Upper lobe of left lung (tissue), 4 donors: ENCODE measurements at regions not wholly inside any gene's neighbourhood (a gene's known extent, or its start where the extent isn't known, plus 50 kb on each side); places are given as distances from the start of the nearest gene placed in this dataset.

ENCODE experiments used
- CTCF ChIP-seq, 6 experiments: fragments of 450-650 bp in 4 of 6; fragments of 200-600 bp in 2 of 6; sonication (generic) in 2 of 6; IDR thresholded peaks; one replicate each; pipeline ENCODE4 v1.5.1; 2016 to 2019; ENCODE audit warnings: antibody characterized with exemption in 6 of 6
- EP300 ChIP-seq, 4 donors: sonication (generic); formaldehyde crosslinking; IDR thresholded peaks; one replicate each; pipeline ENCODE4 v1.5.1; 2017; ENCODE audit warnings: antibody characterized with exemption in 4 of 4, control low read depth in 2 of 4
- POLR2AphosphoS5 ChIP-seq, 2 donors: sonication (generic); formaldehyde crosslinking; IDR thresholded peaks; one replicate each; pipeline ENCODE4 v1.5.1; 2017; ENCODE audit warnings: antibody characterized with exemption in 2 of 2

- TF ChIP-seq POLR2AphosphoS5 (IDR thresholded peaks at IDR 0.05) = no peak
- TF ChIP-seq CTCF (IDR thresholded peaks at IDR 0.05) = no peak
- no peak for TF ChIP-seq EP300 (IDR thresholded peaks at IDR 0.05)
These were observed 443.6 kb upstream of the AR start for GRCh38 chrX:67100031-67100884.
